K562 (cell line): ENCODE measurements at regions not wholly inside any gene's neighbourhood (a gene's known extent, or its start where the extent isn't known, plus 50 kb on each side); places are given as distances from the start of the nearest gene placed in this dataset.

Experiments used
- ATAC-seq: fragments of 200-7000 bp; cut with Tn5 transposase; 3 replicates; pipeline ENCODE4 v1.9.1; 2020; ENCODE audit warnings: moderate library complexity
- BruUV-seq: library from RNA; stranded (reverse); fragments of 400-500 nt; replicated peaks from 2 replicates; lab custom pipeline; 2021; lab: Mats Ljungman, UMichigan
- CTCF ChIA-PET: fragments of 300-600 bp; formaldehyde crosslinking; extraction: SDS; loops from one replicate; lab custom pipeline; 2021; ENCODE audit warnings: low intra/inter-chr PET ratio; lab: Yijun Ruan, JAX
- POLR2A ChIA-PET: fragments of 300-600, 350-650 bp; sonication (Branson Sonifier 250); formaldehyde crosslinking; extraction: SDS; loops from one replicate; lab custom pipeline; 2021; ENCODE audit warnings: antibody characterized with exemption, inconsistent platforms; lab: Yijun Ruan, JAX
- DNase-seq, 4 experiments: peaks; one replicate each; pipeline versions ENCODE4 v3.0.0 to v3.0.0-alpha.2; 2011 to 2018; ENCODE audit warnings: low spot score in 3 of 4, mixed read lengths in 3 of 4; ENCODE audit errors: extremely low read depth in 1 of 4
- FAIRE-seq: peaks from 2 replicates; lab custom pipeline; 2011; peaks lifted over from hg19 to GRCh38; lab: Jason Lieb, UNC
- H2AFZ ChIP-seq: 2 replicates; pipeline ENCODE4 v1.6.0; 2011; ENCODE audit warnings: low read depth, low read length, control low read depth, inconsistent platforms
- H3K27ac ChIP-seq: fragments of 200-600 bp; 3 replicates; pipeline ENCODE4 v1.8.0; 2011; ENCODE audit warnings: low read depth, mild to moderate bottlenecking, control low read depth, inconsistent platforms, low read length, moderate library complexity, mixed read lengths; ENCODE audit errors: extremely low read depth
- H3K27me3 ChIP-seq, 2 experiments: fragments of 300-600 bp in 1 of 2; 2 replicates in 1 of 2; 3 replicates in 1 of 2; pipeline versions ENCODE4 v1.6.0 to v1.8.0; 2011; ENCODE audit warnings: inconsistent platforms in 2 of 2, low read length in 2 of 2, mild to moderate bottlenecking in 1 of 2, mixed read lengths in 1 of 2, moderate library complexity in 1 of 2; ENCODE audit not compliant: control insufficient read depth in 2 of 2, insufficient read depth in 2 of 2
- H3K36me3 ChIP-seq: fragments of 300-600 bp; 3 replicates; pipeline ENCODE4 v1.8.0; 2011; ENCODE audit warnings: mild to moderate bottlenecking, low read length, inconsistent platforms; ENCODE audit not compliant: control insufficient read depth, insufficient read depth
- H3K4me1 ChIP-seq, 2 experiments: fragments of 200-600 bp in 1 of 2; replicated peaks in 1 of 2; 2 replicates in 1 of 2; 3 replicates in 1 of 2; pipeline versions ENCODE4 v1.5.1 to v1.8.0; 2011; ENCODE audit warnings: inconsistent platforms in 2 of 2, low read length in 2 of 2, mild to moderate bottlenecking in 1 of 2, mixed read lengths in 1 of 2, moderate library complexity in 1 of 2; ENCODE audit not compliant: control insufficient read depth in 2 of 2, insufficient read depth in 2 of 2
- H3K4me2 ChIP-seq: 2 replicates; pipeline ENCODE4 v1.6.1; 2011; ENCODE audit warnings: low read length, control low read depth, inconsistent platforms, mixed read lengths; ENCODE audit not compliant: insufficient read depth
- H3K4me3 ChIP-seq: fragments of 200-600 bp; sonication (generic), shearing (Covaris generic); 2 replicates; pipeline ENCODE4 v1.5.1; 2016; ENCODE audit warnings: control low read depth, inconsistent platforms
- H3K79me2 ChIP-seq: fragments of 200-600 bp; 3 replicates; pipeline ENCODE4 v1.8.0; 2011; ENCODE audit warnings: low read length, inconsistent platforms; ENCODE audit not compliant: control insufficient read depth, insufficient read depth
- H3K9ac ChIP-seq, 2 experiments: 2 replicates each; pipeline versions ENCODE4 v1.6.0 to v1.6.1; 2011; ENCODE audit warnings: low read depth in 2 of 2, low read length in 2 of 2, control low read depth in 1 of 2, inconsistent platforms in 1 of 2, mild to moderate bottlenecking in 1 of 2, mixed read lengths in 1 of 2; ENCODE audit not compliant: insufficient read depth in 1 of 2
- H3K9me1 ChIP-seq: one replicate; pipeline ENCODE4 v1.6.0; 2011; ENCODE audit warnings: inconsistent platforms, mild to moderate bottlenecking, low read length, moderate library complexity; ENCODE audit not compliant: control insufficient read depth, insufficient read depth
- H3K9me3 ChIP-seq: replicated peaks from 2 replicates; pipeline ENCODE4 v1.5.1; 2011; ENCODE audit warnings: low read depth, low read length, inconsistent platforms; ENCODE audit not compliant: control insufficient read depth, insufficient read depth
- H4K20me1 ChIP-seq: replicated peaks from 2 replicates; pipeline ENCODE4 v1.6.1; 2011; ENCODE audit warnings: low read length, inconsistent platforms, mixed read lengths; ENCODE audit not compliant: control insufficient read depth, insufficient read depth
- CBFA2T3 ChIP-seq: fragments of 450-650 bp; IDR thresholded peaks from 2 replicates; pipeline ENCODE4 v1.6.1; 2017
- CCNT2 ChIP-seq: IDR thresholded peaks from 2 replicates; pipeline ENCODE4 v1.6.1; 2011; ENCODE audit warnings: borderline replicate concordance, low read depth, mild to moderate bottlenecking, moderate library complexity, mixed read lengths, low read length; ENCODE audit not compliant: insufficient read length; ENCODE audit errors: extremely low read depth
- HNRNPL ChIP-seq: fragments of 200-400 bp; formaldehyde crosslinking; IDR thresholded peaks from 2 replicates; pipeline ENCODE4 v1.6.1; 2017; ENCODE audit warnings: low read depth, mild to moderate bottlenecking, low read length
- KDM5B ChIP-seq: fragments of 200-600 bp; sonication (generic); IDR thresholded peaks from 2 replicates; pipeline ENCODE4 v1.6.1; 2012; ENCODE audit warnings: low read depth, mild to moderate bottlenecking, moderate library complexity, low read length, control low read depth, inconsistent platforms; ENCODE audit not compliant: insufficient replicate concordance
- MEIS2 ChIP-seq: fragments of 450-650 bp; IDR thresholded peaks from 2 replicates; pipeline ENCODE4 v1.6.1; 2014; ENCODE audit warnings: mild to moderate bottlenecking; ENCODE audit not compliant: partially characterized antibody
- MTA3 ChIP-seq: fragments of 450-650 bp; formaldehyde crosslinking; IDR thresholded peaks from 2 replicates; pipeline ENCODE4 v1.6.1; 2017; ENCODE audit warnings: mild to moderate bottlenecking, borderline replicate concordance
- ZNF143 ChIP-seq: sonication (generic); formaldehyde crosslinking; IDR thresholded peaks from 2 replicates; pipeline ENCODE4 v1.9.0; 2022; ENCODE audit warnings: mild to moderate bottlenecking, missing genetic modification reagents
- WGBS: fragments of 100-300 bp; shearing (Covaris generic); methylation state at CpG from one replicate; pipeline ENCODE4 v1.1.6; 2016; ENCODE audit warnings: low coverage, mixed read lengths; ENCODE audit not compliant: insufficient coverage; ENCODE audit errors: missing lambda C conversion rate; 5-methylcytosine and 5-hydroxymethylcytosine counted together
- in situ Hi-C: fragments of 300-500 bp; cut with MboI; formaldehyde crosslinking; loops from 4 replicates; pipeline ENCODE4 v1.15.0; 2018; ENCODE audit warnings: inconsistent platforms, mixed read lengths
- intact Hi-C: fragments of 100-400 bp; cut with micrococcal nuclease; formaldehyde crosslinking; loops from 2 replicates; pipeline ENCODE4 v1.14.2; 2022
- TF ChIP-seq, protein P1 (sequence below): fragments of 450-650 bp; IDR thresholded peaks from 2 replicates; pipeline ENCODE4 v1.6.1; 2016; ENCODE audit warnings: borderline replicate concordance
- TF ChIP-seq, protein P2 (sequence below): fragments of 250-450 bp; sonication (Bioruptor Pico); IDR thresholded peaks from 2 replicates; pipeline ENCODE4 v1.5.0; 2020; ENCODE audit warnings: mild to moderate bottlenecking, borderline replicate concordance
- TF ChIP-seq, protein P3 (sequence below): fragments of 200-800 bp; sonication (Bioruptor generic); IDR thresholded peaks from 2 replicates; pipeline ENCODE4 v1.6.1; 2017; ENCODE audit warnings: missing genetic modification characterization, missing compliant biosample characterization
- TF ChIP-seq, protein P4 (sequence below), 3 experiments: fragments of 200-800 bp in 1 of 3; sonication (Bioruptor generic) in 1 of 3; sonication (generic) in 1 of 3; formaldehyde crosslinking in 1 of 3; IDR thresholded peaks; 2 replicates each; pipeline versions ENCODE4 v1.6.1 to v1.8.0; 2016 to 2022; ENCODE audit warnings: mild to moderate bottlenecking in 2 of 3, missing compliant biosample characterization in 2 of 3, missing genetic modification characterization in 2 of 3, missing genetic modification reagents in 1 of 3

DNA sequence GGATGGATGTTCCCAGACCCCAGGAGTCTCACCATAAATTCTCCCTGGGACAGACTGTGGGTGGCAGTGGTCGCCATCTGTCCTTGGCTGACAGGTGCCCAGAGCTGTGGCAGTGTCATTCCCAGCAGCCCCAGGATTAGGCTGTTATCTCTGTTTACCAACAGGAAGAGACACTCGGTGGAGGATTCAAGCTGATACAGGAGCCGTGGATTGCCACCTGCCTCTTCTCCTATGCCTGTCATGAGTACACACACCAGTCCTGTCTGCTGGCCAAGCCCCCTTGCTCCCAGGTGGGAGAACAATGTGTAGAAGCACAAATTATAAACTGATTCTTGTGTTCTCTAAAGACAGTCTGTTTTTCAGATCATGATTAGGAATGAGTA is 152.6 kb downstream of the ETS2 start (continued):
- TF ChIP-seq, protein P1, sequence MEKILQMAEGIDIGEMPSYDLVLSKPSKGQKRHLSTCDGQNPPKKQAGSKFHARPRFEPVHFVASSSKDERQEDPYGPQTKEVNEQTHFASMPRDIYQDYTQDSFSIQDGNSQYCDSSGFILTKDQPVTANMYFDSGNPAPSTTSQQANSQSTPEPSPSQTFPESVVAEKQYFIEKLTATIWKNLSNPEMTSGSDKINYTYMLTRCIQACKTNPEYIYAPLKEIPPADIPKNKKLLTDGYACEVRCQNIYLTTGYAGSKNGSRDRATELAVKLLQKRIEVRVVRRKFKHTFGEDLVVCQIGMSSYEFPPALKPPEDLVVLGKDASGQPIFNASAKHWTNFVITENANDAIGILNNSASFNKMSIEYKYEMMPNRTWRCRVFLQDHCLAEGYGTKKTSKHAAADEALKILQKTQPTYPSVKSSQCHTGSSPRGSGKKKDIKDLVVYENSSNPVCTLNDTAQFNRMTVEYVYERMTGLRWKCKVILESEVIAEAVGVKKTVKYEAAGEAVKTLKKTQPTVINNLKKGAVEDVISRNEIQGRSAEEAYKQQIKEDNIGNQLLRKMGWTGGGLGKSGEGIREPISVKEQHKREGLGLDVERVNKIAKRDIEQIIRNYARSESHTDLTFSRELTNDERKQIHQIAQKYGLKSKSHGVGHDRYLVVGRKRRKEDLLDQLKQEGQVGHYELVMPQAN = no peak
- TF ChIP-seq, protein P2, sequence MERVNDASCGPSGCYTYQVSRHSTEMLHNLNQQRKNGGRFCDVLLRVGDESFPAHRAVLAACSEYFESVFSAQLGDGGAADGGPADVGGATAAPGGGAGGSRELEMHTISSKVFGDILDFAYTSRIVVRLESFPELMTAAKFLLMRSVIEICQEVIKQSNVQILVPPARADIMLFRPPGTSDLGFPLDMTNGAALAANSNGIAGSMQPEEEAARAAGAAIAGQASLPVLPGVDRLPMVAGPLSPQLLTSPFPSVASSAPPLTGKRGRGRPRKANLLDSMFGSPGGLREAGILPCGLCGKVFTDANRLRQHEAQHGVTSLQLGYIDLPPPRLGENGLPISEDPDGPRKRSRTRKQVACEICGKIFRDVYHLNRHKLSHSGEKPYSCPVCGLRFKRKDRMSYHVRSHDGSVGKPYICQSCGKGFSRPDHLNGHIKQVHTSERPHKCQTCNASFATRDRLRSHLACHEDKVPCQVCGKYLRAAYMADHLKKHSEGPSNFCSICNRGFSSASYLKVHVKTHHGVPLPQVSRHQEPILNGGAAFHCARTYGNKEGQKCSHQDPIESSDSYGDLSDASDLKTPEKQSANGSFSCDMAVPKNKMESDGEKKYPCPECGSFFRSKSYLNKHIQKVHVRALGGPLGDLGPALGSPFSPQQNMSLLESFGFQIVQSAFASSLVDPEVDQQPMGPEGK (CRISPR knock-in tag) = no peak
- TF ChIP-seq CBFA2T3 = peak; percentile 9; the same call in 1 of the 2 replicates
- TF ChIP-seq, all 486 proteins: peak for 2

DNA sequence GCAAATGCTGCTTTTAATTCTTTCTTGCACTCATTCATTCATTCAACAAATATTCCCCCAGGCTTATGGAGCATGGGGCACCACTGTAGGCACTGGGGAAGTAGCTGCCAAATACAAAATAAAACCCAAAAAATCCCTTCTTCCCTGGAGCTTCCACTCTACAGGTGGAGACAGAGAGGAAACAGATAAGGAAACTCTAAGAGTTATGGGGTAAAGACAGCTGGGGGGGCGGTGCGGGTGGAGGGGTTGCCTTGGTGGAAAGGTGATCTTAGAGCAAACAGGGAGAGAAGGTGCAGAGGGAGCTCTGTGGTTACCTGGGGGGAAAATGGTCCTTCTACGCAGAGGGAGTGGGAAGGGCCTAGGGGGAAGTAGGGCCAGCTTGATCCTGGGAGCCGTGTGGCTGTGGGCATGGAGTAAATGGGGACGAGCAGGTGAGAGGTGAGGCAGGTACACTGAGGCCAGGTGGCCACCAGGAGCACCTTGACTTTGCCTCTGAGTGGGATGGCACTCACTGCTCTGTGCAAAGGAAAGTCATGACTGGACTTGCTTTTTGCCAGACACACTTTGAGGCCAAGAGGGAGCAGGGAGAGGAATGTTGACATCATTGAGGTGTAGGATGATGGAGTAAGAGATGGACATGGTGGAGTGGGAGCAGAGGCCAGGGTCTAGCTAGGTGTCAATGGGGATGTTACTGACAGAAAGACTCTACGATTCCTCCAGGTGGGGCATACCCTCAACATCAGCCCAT is 152.0 kb downstream of the ETS2 start:
- peak; percentile 13 for ATAC-seq
- ChIA-PET CTCF (no interaction called here), POLR2A (interaction anchor here (0.6 to 3.0 kb wide), 7 partner anchors 9 to 857 kb away, joined by 3 to 9 read pairs (median 3); no protein-coding TSS in a partner anchor)
- H3K4me2 ChIP-seq = no peak overlapping the region; the same call in 1 of the 2 replicates
- no peaks in the 10 kb centered on the region for H3K36me3 ChIP-seq
- H3K9ac ChIP-seq = no peak overlapping the region
- H3K27ac ChIP-seq = no peak overlapping the region
- H3K4me1 ChIP-seq = peaks cover 3 to 49% of the 10 kb centered on the region in 2 experiments; a peak in 4 of 5 replicates
- H3K79me2 ChIP-seq = no peaks in the 10 kb centered on the region
- H3K4me3 ChIP-seq = no peak overlapping the region
- in situ Hi-C loops = no loop called here
- no peaks in the 10 kb centered on the region for H3K9me1 ChIP-seq
- intact Hi-C loops = no loop called here
- BruUV-seq = no TSS peak
- no peak for FAIRE-seq
- H3K9me3 ChIP-seq = no peaks in the 10 kb centered on the region
- WGBS = 21% methylated on average over 6 of the region's 6 CpGs
- DNase-seq = no peak
- H3K27me3 ChIP-seq = peaks cover 0 to 14% of the 10 kb centered on the region in 2 experiments; a peak in 2 of 5 replicates
- no peaks in the 10 kb centered on the region for H4K20me1 ChIP-seq
- H2AFZ ChIP-seq = no peak overlapping the region
- TF ChIP-seq HNRNPL (no peak), KDM5B (no peak), ZNF143 (CRISPR knock-in tag) (no peak), MEIS2 (peak; percentile 59), MTA3 (no peak), CCNT2 (no peak)
- TF ChIP-seq, protein P3, sequence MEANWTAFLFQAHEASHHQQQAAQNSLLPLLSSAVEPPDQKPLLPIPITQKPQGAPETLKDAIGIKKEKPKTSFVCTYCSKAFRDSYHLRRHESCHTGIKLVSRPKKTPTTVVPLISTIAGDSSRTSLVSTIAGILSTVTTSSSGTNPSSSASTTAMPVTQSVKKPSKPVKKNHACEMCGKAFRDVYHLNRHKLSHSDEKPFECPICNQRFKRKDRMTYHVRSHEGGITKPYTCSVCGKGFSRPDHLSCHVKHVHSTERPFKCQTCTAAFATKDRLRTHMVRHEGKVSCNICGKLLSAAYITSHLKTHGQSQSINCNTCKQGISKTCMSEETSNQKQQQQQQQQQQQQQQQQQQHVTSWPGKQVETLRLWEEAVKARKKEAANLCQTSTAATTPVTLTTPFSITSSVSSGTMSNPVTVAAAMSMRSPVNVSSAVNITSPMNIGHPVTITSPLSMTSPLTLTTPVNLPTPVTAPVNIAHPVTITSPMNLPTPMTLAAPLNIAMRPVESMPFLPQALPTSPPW (CRISPR knock-in tag) = peak; percentile 54
- TF ChIP-seq, protein P4, sequence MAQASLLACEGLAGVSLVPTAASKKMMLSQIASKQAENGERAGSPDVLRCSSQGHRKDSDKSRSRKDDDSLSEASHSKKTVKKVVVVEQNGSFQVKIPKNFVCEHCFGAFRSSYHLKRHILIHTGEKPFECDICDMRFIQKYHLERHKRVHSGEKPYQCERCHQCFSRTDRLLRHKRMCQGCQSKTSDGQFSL (CRISPR knock-in tag; IDR thresholded peaks at IDR 0.05) = no peak
- TF ChIP-seq, protein P4 (tag; IDR thresholded peaks at IDR 0.05) = no peak
